ENCODE measurements at regions not wholly inside any gene's neighbourhood (a gene's known extent, or its start where the extent isn't known, plus 50 kb on each side); places are given as distances from the start of the nearest gene placed in this dataset.

- TF ChIP-seq, protein P1, sequence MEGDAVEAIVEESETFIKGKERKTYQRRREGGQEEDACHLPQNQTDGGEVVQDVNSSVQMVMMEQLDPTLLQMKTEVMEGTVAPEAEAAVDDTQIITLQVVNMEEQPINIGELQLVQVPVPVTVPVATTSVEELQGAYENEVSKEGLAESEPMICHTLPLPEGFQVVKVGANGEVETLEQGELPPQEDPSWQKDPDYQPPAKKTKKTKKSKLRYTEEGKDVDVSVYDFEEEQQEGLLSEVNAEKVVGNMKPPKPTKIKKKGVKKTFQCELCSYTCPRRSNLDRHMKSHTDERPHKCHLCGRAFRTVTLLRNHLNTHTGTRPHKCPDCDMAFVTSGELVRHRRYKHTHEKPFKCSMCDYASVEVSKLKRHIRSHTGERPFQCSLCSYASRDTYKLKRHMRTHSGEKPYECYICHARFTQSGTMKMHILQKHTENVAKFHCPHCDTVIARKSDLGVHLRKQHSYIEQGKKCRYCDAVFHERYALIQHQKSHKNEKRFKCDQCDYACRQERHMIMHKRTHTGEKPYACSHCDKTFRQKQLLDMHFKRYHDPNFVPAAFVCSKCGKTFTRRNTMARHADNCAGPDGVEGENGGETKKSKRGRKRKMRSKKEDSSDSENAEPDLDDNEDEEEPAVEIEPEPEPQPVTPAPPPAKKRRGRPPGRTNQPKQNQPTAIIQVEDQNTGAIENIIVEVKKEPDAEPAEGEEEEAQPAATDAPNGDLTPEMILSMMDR (IDR thresholded peaks at IDR 0.05; ENCODE audit: control insufficient read depth, insufficient read depth, low read depth, low read length, missing control alignments) = no peak
- H3K4me3 ChIP-seq (ENCODE audit: control insufficient read depth, low read depth, low read length) = no peak overlapping the region
- DNase-seq (ENCODE audit: low read depth) = no peak
These were observed 138.9 kb upstream of the ARID2 start for GRCh38 chr12:45590646-45591045.

DNA sequence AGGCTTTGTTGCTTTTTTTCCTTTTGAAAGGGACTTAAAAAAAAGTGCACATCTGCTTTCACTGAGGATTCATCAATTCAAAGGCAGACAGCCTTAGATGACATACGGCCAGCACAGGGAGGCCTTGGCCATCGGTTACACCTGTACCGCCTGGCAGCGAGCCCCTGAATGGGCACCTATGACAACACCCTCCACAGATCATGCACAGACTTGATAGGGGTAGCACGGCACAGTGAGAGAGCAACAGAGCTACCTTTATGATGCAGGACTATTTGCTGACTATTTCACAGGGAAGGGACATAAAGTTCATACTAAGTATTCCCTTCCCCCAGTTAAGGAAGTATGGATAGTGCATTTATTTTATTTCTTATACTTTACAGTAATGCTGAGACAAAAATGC, 137.9 kb upstream of the ARID2 start:
- DNase-seq (ENCODE audit: low read depth) = no peak
- TF ChIP-seq, protein P1 (IDR thresholded peaks at IDR 0.05; ENCODE audit: control insufficient read depth, insufficient read depth, low read depth, low read length, missing control alignments) = no peak
- H3K4me3 ChIP-seq (ENCODE audit: control insufficient read depth, low read depth, low read length) = no peak overlapping the region

DNA sequence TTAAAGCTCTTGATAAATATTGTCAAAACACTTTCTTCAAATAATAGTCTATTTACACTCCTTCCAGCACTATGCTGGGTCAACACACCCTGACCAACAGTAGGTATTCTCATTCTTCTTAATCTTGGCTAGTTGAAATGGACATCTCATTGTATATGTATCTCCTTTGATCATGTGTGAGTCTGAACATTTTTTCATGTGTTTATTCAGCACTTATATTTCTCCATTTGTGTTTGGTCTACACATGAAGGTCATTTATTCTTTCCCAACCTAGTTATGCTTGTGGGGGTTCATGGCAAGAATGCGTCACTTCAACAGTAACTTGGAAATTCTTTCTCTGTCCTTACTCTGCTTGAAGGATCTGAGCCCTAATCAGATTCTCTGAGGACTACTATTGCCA, 133.1 kb upstream of the ARID2 start:
- TF ChIP-seq, protein P1 (IDR thresholded peaks at IDR 0.05; ENCODE audit: control insufficient read depth, insufficient read depth, low read depth, low read length, missing control alignments) = no peak
- no peak for DNase-seq (ENCODE audit: low read depth)
- no peak overlapping the region for H3K4me3 ChIP-seq (ENCODE audit: control insufficient read depth, low read depth, low read length)

DNA sequence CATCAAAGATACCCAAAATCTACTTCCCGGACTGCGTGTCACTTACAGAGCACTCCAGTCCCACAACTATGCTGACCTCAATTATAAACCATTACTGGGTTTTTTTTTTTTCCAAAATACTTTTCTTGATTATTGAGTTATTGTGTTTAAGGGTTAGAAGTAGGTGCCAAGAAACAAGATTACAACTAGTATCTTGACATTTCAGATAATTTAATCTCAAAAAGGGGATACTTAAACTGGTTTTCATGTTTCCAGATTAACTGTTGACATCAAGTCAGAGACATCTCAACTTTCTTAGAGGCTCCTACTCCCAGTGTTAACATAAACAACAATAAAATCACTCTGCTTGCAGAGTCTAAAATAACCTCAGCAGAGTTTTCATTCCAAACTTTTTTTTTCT, 131.2 kb upstream of the ARID2 start:
- no peak for DNase-seq (ENCODE audit: low read depth)
- H3K4me3 ChIP-seq (ENCODE audit: control insufficient read depth, low read depth, low read length) = no peak overlapping the region
- TF ChIP-seq, protein P1 (IDR thresholded peaks at IDR 0.05; ENCODE audit: control insufficient read depth, insufficient read depth, low read depth, low read length, missing control alignments) = no peak

DNA sequence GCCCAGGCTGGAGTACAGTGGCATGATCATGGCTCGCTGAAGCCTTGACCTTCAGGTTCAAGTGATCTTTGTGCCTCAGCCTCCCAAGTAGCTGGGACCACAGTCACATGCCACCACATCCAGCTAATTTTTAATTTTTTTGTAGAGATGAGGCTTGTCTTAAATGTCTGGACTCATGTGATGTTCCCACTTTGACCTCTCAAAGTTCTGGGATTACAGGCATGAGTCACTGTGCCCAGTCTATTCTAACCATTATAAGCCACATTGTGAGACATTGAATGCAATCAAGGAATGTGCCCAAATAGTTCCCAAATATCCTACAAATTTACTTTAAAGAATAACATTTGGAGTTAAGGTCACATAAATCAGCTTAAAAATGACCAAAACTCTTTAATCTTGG, 130.7 kb upstream of the ARID2 start:
- DNase-seq (ENCODE audit: low read depth) = no peak
- TF ChIP-seq, protein P1 (IDR thresholded peaks at IDR 0.05; ENCODE audit: control insufficient read depth, insufficient read depth, low read depth, low read length, missing control alignments) = no peak
- H3K4me3 ChIP-seq (ENCODE audit: control insufficient read depth, low read depth, low read length) = no peak overlapping the region

- DNase-seq (ENCODE audit: low read depth) = no peak
- TF ChIP-seq, protein P1 (IDR thresholded peaks at IDR 0.05; ENCODE audit: control insufficient read depth, insufficient read depth, low read depth, low read length, missing control alignments) = no peak
These were observed 130.3 kb upstream of the ARID2 start for GRCh38 chr12:45599196-45599595.

DNA sequence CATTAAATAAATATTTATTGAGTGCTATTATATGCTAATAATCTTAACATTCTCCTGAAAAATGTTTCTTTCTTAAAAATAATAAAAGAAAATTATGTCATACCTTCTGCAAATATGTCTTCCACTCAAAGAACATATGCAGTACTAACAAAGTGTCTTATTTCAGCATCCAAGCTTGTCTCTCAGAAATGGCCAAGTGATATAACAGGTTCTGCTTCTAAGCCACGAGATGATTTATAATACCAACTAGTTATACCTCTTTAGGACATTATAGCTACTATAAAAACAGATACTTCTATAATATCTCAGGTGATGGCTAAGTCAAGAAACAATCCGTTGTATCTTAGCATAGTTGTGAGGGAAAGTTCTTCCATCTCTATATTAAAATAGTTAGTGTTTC, 128.1 kb upstream of the ARID2 start:
- no peak overlapping the region for H3K4me3 ChIP-seq (ENCODE audit: control insufficient read depth, low read depth, low read length)
- TF ChIP-seq, protein P1 (IDR thresholded peaks at IDR 0.05; ENCODE audit: control insufficient read depth, insufficient read depth, low read depth, low read length, missing control alignments) = no peak
- DNase-seq (ENCODE audit: low read depth) = no peak

More at GRCh38 chr12:45599196-45599595, 130.3 kb upstream of the ARID2 start:
- no peak overlapping the region for H3K4me3 ChIP-seq (ENCODE audit: control insufficient read depth, low read depth, low read length)
